Endodermal cell (in vitro differentiated cells): ENCODE measurements at regions not wholly inside any gene's neighbourhood (a gene's known extent, or its start where the extent isn't known, plus 50 kb on each side); places are given as distances from the start of the nearest gene placed in this dataset.

Source experiments
- DNase-seq: peaks from one replicate; pipeline ENCODE4 v3.0.0-alpha.2; 2017
- H3K27ac ChIP-seq: 2 replicates; pipeline ENCODE4 v1.5.1; 2013; ENCODE audit warnings: mild to moderate bottlenecking, low read depth, low read length, moderate library complexity
- H3K27me3 ChIP-seq: 2 replicates; pipeline ENCODE4 v1.6.1; 2013; ENCODE audit warnings: mild to moderate bottlenecking, low read length, moderate library complexity; ENCODE audit not compliant: insufficient read depth, control insufficient read depth, poor library complexity, severe bottlenecking
- H3K36me3 ChIP-seq: 2 replicates; pipeline ENCODE4 v1.7.0; 2013; ENCODE audit warnings: mild to moderate bottlenecking, low read length, moderate library complexity; ENCODE audit not compliant: control insufficient read depth, insufficient read depth
- H3K4me1 ChIP-seq: one replicate; pipeline ENCODE4 v1.7.0; 2013; ENCODE audit warnings: low read length; ENCODE audit not compliant: control insufficient read depth, insufficient read depth
- H3K4me3 ChIP-seq: 2 replicates; pipeline ENCODE4 v1.5.1; 2013; ENCODE audit warnings: mild to moderate bottlenecking, low read length, moderate library complexity
- H3K9ac ChIP-seq: 2 replicates; pipeline ENCODE4 v1.6.1; 2013; ENCODE audit warnings: mild to moderate bottlenecking, low read length, moderate library complexity; ENCODE audit not compliant: poor library complexity, severe bottlenecking; ENCODE audit errors: extremely low read depth
- H3K9me3 ChIP-seq: 2 replicates; pipeline ENCODE4 v1.6.1; 2013; ENCODE audit warnings: mild to moderate bottlenecking, low read length, moderate library complexity; ENCODE audit not compliant: control insufficient read depth
- H3K27ac Mint-ChIP-seq: 2 replicates; pipeline ENCODE4 v1.8.0; 2020; ENCODE audit warnings: mixed read lengths
- H3K27me3 Mint-ChIP-seq: 2 replicates; pipeline ENCODE4 v1.8.0; 2021; ENCODE audit warnings: mild to moderate bottlenecking, mixed read lengths; ENCODE audit not compliant: insufficient read depth
- H3K36me3 Mint-ChIP-seq: 2 replicates; pipeline ENCODE4 v1.8.0; 2020; ENCODE audit warnings: low read depth, mixed read lengths
- H3K4me1 Mint-ChIP-seq: 2 replicates; pipeline ENCODE4 v1.8.0; 2020; ENCODE audit warnings: mixed read lengths
- H3K4me3 Mint-ChIP-seq: 2 replicates; pipeline ENCODE4 v1.8.0; 2020; ENCODE audit warnings: mild to moderate bottlenecking, moderate library complexity, mixed read lengths
- H3K9me3 Mint-ChIP-seq: 2 replicates; pipeline ENCODE4 v1.8.0; 2020; ENCODE audit warnings: mild to moderate bottlenecking, mixed read lengths
- WGBS, 2 experiments: methylation state at CpG; one replicate each; pipeline versions ENCODE4 v1.1.5 to v1.1.7; 2013; ENCODE audit warnings: missing lambda C conversion rate in 2 of 2, mixed read lengths in 1 of 2; ENCODE audit not compliant: insufficient coverage in 1 of 2, insufficient read length in 1 of 2; 5-methylcytosine and 5-hydroxymethylcytosine counted together
- TF ChIP-seq, protein P1 (sequence below): fragments of 200-600 bp; sonication (generic); conservative IDR thresholded peaks from 2 replicates; pipeline ENCODE4 v1.5.0; 2021; ENCODE audit warnings: antibody characterized with exemption, mild to moderate bottlenecking

DNA sequence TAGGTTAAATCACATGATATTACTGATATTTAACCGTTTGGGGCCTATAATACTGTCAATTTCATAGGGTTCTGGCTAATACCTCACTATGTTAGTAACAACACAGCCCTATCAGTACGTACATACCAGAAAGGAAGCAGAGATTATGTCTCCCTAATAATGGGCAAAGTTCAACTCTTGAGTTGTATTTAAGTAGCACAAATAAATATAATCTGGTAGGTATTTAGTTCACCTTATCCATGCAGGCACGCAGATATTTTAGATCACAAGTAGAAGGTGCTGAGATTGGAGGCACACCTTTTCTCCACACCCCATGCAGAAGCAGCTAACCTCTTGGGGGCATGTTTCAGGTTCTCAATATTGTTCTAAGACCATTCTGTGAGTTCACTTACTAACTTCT lies 118.9 kb downstream of the IRS1 start:
- Histone ChIP-seq H3K9ac (no peak overlapping the region), H3K27me3 (no peaks in the 10 kb centered on the region), H3K4me3 (no peak overlapping the region), H3K27ac (no peak overlapping the region), H3K36me3 (no peaks in the 10 kb centered on the region), H3K4me1 (no peaks in the 10 kb centered on the region), H3K9me3 (no peaks in the 10 kb centered on the region)
- Mint-ChIP-seq H3K4me1 (peaks cover 13% of the 10 kb centered on the region), H3K36me3 (no peaks in the 10 kb centered on the region), H3K27me3 (no peaks in the 10 kb centered on the region), H3K27ac (no peak overlapping the region), H3K9me3 (no peaks in the 10 kb centered on the region), H3K4me3 (no peak overlapping the region)
- DNase-seq: no peak
- TF ChIP-seq, protein P1, sequence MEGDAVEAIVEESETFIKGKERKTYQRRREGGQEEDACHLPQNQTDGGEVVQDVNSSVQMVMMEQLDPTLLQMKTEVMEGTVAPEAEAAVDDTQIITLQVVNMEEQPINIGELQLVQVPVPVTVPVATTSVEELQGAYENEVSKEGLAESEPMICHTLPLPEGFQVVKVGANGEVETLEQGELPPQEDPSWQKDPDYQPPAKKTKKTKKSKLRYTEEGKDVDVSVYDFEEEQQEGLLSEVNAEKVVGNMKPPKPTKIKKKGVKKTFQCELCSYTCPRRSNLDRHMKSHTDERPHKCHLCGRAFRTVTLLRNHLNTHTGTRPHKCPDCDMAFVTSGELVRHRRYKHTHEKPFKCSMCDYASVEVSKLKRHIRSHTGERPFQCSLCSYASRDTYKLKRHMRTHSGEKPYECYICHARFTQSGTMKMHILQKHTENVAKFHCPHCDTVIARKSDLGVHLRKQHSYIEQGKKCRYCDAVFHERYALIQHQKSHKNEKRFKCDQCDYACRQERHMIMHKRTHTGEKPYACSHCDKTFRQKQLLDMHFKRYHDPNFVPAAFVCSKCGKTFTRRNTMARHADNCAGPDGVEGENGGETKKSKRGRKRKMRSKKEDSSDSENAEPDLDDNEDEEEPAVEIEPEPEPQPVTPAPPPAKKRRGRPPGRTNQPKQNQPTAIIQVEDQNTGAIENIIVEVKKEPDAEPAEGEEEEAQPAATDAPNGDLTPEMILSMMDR: no peak
- WGBS, 2 experiments: 91 to 100% methylated on average over 1 to 3 of the region's 3 CpGs

DNA sequence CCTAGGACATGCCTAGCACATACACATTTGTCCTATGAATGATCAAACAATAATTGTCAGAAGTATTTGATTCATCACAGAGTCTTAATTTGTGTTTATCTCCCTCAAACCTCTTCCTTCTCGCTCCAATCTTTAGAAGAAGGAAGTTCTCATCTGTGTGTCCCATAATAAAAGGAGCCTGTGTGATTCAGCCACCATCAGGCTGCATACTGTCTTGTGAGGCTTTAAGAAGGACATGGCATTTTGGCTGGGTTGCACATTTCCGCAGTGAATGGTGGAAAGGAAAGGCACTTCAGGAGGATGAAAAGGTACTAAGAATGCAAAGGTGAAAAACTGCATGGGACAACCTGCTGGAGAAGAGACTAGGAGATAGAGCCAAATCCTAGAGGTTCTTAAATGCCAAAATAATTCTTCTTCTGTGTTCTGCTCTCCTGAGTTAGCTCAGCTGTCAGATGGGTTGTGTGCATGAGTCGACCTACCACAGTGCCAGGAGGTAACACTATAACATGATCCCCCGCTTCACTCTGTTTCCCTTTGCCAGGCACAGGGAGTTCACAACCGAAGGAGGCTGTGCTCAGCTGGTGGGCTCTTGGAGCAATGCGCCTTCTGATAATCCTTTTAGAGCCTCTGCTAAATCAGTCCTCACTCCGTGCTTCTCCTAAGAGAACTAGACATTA lies 120.1 kb downstream of the IRS1 start:
- Histone ChIP-seq H3K4me1 (no peaks in the 10 kb centered on the region), H3K27ac (no peak overlapping the region), H3K27me3 (no peaks in the 10 kb centered on the region), H3K4me3 (no peak overlapping the region), H3K9me3 (no peaks in the 10 kb centered on the region), H3K9ac (no peak overlapping the region), H3K36me3 (no peaks in the 10 kb centered on the region)
- Mint-ChIP-seq H3K27me3 (peaks cover 5% of the 10 kb centered on the region), H3K9me3 (no peaks in the 10 kb centered on the region), H3K36me3 (no peaks in the 10 kb centered on the region), H3K4me3 (no peak overlapping the region), H3K27ac (no peak overlapping the region), H3K4me1 (peaks cover 13% of the 10 kb centered on the region)
- no peak for DNase-seq
- WGBS, 2 experiments: 85 to 89% methylated on average over 3 to 7 of the region's 7 CpGs
- TF ChIP-seq, protein P1: no peak

DNA sequence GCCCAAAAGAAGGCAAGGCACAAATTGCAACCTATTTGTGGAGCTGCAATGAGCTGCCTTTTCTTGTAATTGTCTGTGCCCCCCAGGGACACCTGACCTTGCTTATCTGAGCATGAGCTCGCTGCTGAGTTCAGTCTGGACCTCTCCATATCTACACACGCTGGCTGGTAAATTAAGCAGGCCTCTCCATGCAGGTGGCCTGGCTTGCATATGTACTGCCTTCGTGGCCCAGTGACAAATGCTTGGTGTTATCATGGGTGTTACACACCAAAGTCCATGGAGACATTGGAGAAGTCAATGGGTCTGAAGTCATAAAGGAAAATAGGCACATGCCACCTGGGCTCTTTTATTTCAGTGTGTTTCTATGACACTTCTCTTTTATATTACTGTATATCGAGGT lies 121.2 kb downstream of the IRS1 start:
- H3K4me1 ChIP-seq: no peaks in the 10 kb centered on the region
- H3K4me3 Mint-ChIP-seq: no peak overlapping the region
- H3K27ac ChIP-seq: no peak overlapping the region
- peaks cover 11% of the 10 kb centered on the region for H3K27me3 Mint-ChIP-seq
- H3K4me1 Mint-ChIP-seq: peaks cover 14% of the 10 kb centered on the region
- WGBS, 2 experiments: 91% methylated on average over 3 of the region's 4 CpGs; no CpG with 5 or more reads in 1 of the 2 experiments
- TF ChIP-seq, protein P1: no peak
- H3K36me3 ChIP-seq: no peaks in the 10 kb centered on the region
- H3K27me3 ChIP-seq: peaks cover 6% of the 10 kb centered on the region
- H3K9me3 Mint-ChIP-seq: no peaks in the 10 kb centered on the region
- H3K27ac Mint-ChIP-seq: no peak overlapping the region
- no peak overlapping the region for H3K4me3 ChIP-seq
- no peaks in the 10 kb centered on the region for H3K9me3 ChIP-seq
- H3K36me3 Mint-ChIP-seq: no peaks in the 10 kb centered on the region
- no peak for DNase-seq
- H3K9ac ChIP-seq: no peak overlapping the region
